GM12878 (cell line): ENCODE measurements at regions not wholly inside any gene's neighbourhood (a gene's known extent, or its start where the extent isn't known, plus 50 kb on each side); places are given as distances from the start of the nearest gene placed in this dataset.

Source experiments
- ATAC-seq: fragments of 200-7000 bp; cut with Tn5 transposase; 3 replicates; pipeline ENCODE4 v1.9.1; 2020; ENCODE audit warnings: mild to moderate bottlenecking, moderate library complexity
- BruUV-seq: library from RNA; stranded (reverse); fragments of 400-500 nt; replicated peaks from 2 replicates; lab custom pipeline; 2021; lab: Mats Ljungman, UMichigan
- CTCF ChIA-PET: fragments of 300-600 bp; sonication (Branson Sonifier 250); formaldehyde crosslinking; extraction: SDS; loops from one replicate; lab custom pipeline; 2021; ENCODE audit warnings: inconsistent platforms; lab: Yijun Ruan, JAX
- POLR2A ChIA-PET: fragments of 350-600 bp; formaldehyde crosslinking; extraction: SDS; loops from one replicate; lab custom pipeline; 2021; ENCODE audit warnings: inconsistent platforms; lab: Charles Lee
- RAD21 ChIA-PET: fragments of 300-600 bp; sonication (Branson Sonifier 250); formaldehyde crosslinking; loops from one replicate; lab custom pipeline; 2023; ENCODE audit warnings: antibody characterized with exemption; ENCODE audit not compliant: unreplicated experiment; lab: Charles Lee
- SMC1A ChIA-PET: fragments of 300-600 bp; sonication (Branson Sonifier 250); formaldehyde crosslinking; loops from one replicate; lab custom pipeline; 2023; ENCODE audit not compliant: unreplicated experiment, uncharacterized antibody; lab: Charles Lee
- DNase-seq: peaks from one replicate; pipeline ENCODE4 v3.0.0-alpha.2; 2011; ENCODE audit warnings: low read depth, low spot score
- FAIRE-seq: peaks from 3 replicates; lab custom pipeline; 2011; peaks lifted over from hg19 to GRCh38; lab: Jason Lieb, UNC
- H2AFZ ChIP-seq: 2 replicates; pipeline ENCODE4 v1.6.0; 2011; ENCODE audit warnings: low read depth, low read length, control low read depth; ENCODE audit not compliant: control insufficient read depth
- H3K27ac ChIP-seq: 2 replicates; pipeline ENCODE4 v1.5.1; 2011; ENCODE audit warnings: control low read depth; ENCODE audit not compliant: control insufficient read depth, insufficient read depth
- H3K27me3 ChIP-seq, 2 experiments: replicated peaks in 1 of 2; 2 replicates each; pipeline versions ENCODE4 v1.6.0 to v1.6.1; 2011; ENCODE audit warnings: low read length in 1 of 2; ENCODE audit not compliant: control insufficient read depth in 2 of 2, insufficient read depth in 2 of 2
- H3K36me3 ChIP-seq, 2 experiments: 2 replicates each; pipeline ENCODE4 v1.5.1; 2011; ENCODE audit warnings: low read length in 1 of 2; ENCODE audit not compliant: control insufficient read depth in 2 of 2, insufficient read depth in 2 of 2
- H3K4me1 ChIP-seq: 2 replicates; pipeline ENCODE4 v1.6.1; 2011; ENCODE audit warnings: mild to moderate bottlenecking, low read length, moderate library complexity, mixed read lengths; ENCODE audit not compliant: control insufficient read depth, insufficient read depth
- H3K4me2 ChIP-seq: 2 replicates; pipeline ENCODE4 v1.6.0; 2011; ENCODE audit warnings: control low read depth; ENCODE audit not compliant: control insufficient read depth, insufficient read depth
- H3K4me3 ChIP-seq: fragments of 200-600 bp; sonication (generic); 2 replicates; pipeline ENCODE4 v1.5.1; 2016
- H3K79me2 ChIP-seq: 2 replicates; pipeline ENCODE4 v1.6.0; 2011; ENCODE audit warnings: low read length; ENCODE audit not compliant: control insufficient read depth, insufficient read depth
- H3K9ac ChIP-seq: 2 replicates; pipeline ENCODE4 v1.8.0; 2011; ENCODE audit warnings: low read length, control low read depth, mixed read lengths; ENCODE audit not compliant: control insufficient read depth, insufficient read depth
- H3K9me3 ChIP-seq: replicated peaks from 3 replicates; pipeline ENCODE4 v1.5.1; 2011; ENCODE audit warnings: mild to moderate bottlenecking, low read length; ENCODE audit not compliant: control insufficient read depth, insufficient read depth
- H4K20me1 ChIP-seq: 2 replicates; pipeline ENCODE4 v1.6.0; 2011; ENCODE audit not compliant: control insufficient read depth, insufficient read depth
- BACH1 ChIP-seq: fragments of 450-650 bp; IDR thresholded peaks from 2 replicates; pipeline ENCODE4 v1.6.1; 2017; ENCODE audit warnings: mild to moderate bottlenecking, borderline replicate concordance
- GABPA ChIP-seq: IDR thresholded peaks from 2 replicates; pipeline ENCODE4 v1.6.1; 2014; ENCODE audit warnings: antibody characterized with exemption, low read depth, mild to moderate bottlenecking, inconsistent platforms
- KLF5 ChIP-seq: fragments of 450-650 bp; IDR thresholded peaks from 2 replicates; pipeline ENCODE4 v1.6.1; 2014; ENCODE audit warnings: mild to moderate bottlenecking; ENCODE audit not compliant: partially characterized antibody
- MYB ChIP-seq: fragments of 150-350 bp; IDR thresholded peaks from 2 replicates; pipeline ENCODE4 v1.6.1; 2014; ENCODE audit warnings: mild to moderate bottlenecking, low read depth, low read length, borderline replicate concordance
- NR2F1 ChIP-seq: fragments of 450-650 bp; conservative IDR thresholded peaks from 2 replicates; pipeline ENCODE4 v1.6.1; 2017; ENCODE audit warnings: mild to moderate bottlenecking
- SP1 ChIP-seq: IDR thresholded peaks from one replicate; pipeline ENCODE4 v1.6.1; 2011; ENCODE audit warnings: low read depth, low read length
- WGBS: methylation state at CpG from one replicate; pipeline ENCODE4 v1.1.6; 2016; ENCODE audit warnings: low lambda C conversion rate; ENCODE audit not compliant: insufficient replicate concordance, insufficient coverage; ENCODE audit errors: missing lambda C conversion rate; 5-methylcytosine and 5-hydroxymethylcytosine counted together
- in situ Hi-C: fragments of 300-500 bp; cut with MboI; formaldehyde crosslinking; loops from 9 replicates; pipeline ENCODE4 v1.14.3; 2018; ENCODE audit warnings: mixed read lengths
- intact Hi-C: fragments of 100-400 bp; cut with micrococcal nuclease; formaldehyde crosslinking; loops from one replicate; pipeline ENCODE4 v1.14.2; 2022; ENCODE audit not compliant: unreplicated experiment
- TF ChIP-seq, protein P1 (sequence below): fragments of 450-650 bp; IDR thresholded peaks from 2 replicates; pipeline ENCODE4 v1.6.1; 2017; ENCODE audit warnings: mild to moderate bottlenecking, moderate library complexity
- TF ChIP-seq, protein P2 (sequence below): IDR thresholded peaks from 2 replicates; pipeline ENCODE4 v1.6.1; 2012; ENCODE audit warnings: low read depth, low read length, improper control_type of control experiment
- TF ChIP-seq, protein P3 (sequence below): IDR thresholded peaks from 2 replicates; pipeline ENCODE4 v1.6.1; 2012; ENCODE audit warnings: low read depth, low read length, improper control_type of control experiment

DNA sequence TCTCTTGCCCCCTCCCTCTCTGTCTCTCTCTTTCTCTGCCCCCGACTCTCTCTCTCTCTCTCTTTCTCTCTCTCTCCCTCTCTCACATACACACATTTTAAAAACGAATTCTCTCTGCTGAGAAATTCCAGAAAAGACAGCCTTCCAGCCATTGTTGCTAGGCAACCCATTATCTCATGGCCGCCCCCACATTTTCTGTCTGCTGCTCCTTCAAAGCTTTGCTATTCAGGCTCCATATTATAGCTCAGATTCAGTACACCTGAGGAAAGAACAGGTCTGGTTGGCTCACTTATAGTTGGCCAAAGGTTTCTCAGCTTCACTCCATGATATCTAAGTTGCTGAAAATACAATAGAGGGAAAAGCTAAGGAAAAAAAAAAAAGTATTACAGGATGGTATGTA, 174.4 kb upstream of the RADX start:
- H4K20me1 ChIP-seq: no peaks in the 10 kb centered on the region
- CTCF ChIA-PET: no interaction called here
- TF ChIP-seq GABPA (no peak), MYB (no peak), BACH1 (no peak), KLF5 (no peak), NR2F1 (no peak), SP1 (no peak)
- TF ChIP-seq, protein P1, sequence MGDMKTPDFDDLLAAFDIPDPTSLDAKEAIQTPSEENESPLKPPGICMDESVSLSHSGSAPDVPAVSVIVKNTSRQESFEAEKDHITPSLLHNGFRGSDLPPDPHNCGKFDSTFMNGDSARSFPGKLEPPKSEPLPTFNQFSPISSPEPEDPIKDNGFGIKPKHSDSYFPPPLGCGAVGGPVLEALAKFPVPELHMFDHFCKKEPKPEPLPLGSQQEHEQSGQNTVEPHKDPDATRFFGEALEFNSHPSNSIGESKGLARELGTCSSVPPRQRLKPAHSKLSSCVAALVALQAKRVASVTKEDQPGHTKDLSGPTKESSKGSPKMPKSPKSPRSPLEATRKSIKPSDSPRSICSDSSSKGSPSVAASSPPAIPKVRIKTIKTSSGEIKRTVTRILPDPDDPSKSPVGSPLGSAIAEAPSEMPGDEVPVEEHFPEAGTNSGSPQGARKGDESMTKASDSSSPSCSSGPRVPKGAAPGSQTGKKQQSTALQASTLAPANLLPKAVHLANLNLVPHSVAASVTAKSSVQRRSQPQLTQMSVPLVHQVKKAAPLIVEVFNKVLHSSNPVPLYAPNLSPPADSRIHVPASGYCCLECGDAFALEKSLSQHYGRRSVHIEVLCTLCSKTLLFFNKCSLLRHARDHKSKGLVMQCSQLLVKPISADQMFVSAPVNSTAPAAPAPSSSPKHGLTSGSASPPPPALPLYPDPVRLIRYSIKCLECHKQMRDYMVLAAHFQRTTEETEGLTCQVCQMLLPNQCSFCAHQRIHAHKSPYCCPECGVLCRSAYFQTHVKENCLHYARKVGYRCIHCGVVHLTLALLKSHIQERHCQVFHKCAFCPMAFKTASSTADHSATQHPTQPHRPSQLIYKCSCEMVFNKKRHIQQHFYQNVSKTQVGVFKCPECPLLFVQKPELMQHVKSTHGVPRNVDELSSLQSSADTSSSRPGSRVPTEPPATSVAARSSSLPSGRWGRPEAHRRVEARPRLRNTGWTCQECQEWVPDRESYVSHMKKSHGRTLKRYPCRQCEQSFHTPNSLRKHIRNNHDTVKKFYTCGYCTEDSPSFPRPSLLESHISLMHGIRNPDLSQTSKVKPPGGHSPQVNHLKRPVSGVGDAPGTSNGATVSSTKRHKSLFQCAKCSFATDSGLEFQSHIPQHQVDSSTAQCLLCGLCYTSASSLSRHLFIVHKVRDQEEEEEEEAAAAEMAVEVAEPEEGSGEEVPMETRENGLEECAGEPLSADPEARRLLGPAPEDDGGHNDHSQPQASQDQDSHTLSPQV: no peak
- TF ChIP-seq, protein P2, sequence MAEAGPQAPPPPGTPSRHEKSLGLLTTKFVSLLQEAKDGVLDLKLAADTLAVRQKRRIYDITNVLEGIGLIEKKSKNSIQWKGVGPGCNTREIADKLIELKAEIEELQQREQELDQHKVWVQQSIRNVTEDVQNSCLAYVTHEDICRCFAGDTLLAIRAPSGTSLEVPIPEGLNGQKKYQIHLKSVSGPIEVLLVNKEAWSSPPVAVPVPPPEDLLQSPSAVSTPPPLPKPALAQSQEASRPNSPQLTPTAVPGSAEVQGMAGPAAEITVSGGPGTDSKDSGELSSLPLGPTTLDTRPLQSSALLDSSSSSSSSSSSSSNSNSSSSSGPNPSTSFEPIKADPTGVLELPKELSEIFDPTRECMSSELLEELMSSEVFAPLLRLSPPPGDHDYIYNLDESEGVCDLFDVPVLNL: no peak
- TF ChIP-seq, protein P3, sequence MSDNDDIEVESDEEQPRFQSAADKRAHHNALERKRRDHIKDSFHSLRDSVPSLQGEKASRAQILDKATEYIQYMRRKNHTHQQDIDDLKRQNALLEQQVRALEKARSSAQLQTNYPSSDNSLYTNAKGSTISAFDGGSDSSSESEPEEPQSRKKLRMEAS: no peak
- in situ Hi-C loops (no loop called here), intact Hi-C loops (no loop called here)
- no peak overlapping the region for H3K27ac ChIP-seq
- FAIRE-seq: no peak
- no peak overlapping the region for H3K4me3 ChIP-seq
- POLR2A ChIA-PET: no interaction called here
- H3K9me3 ChIP-seq: no peaks in the 10 kb centered on the region
- no peaks in the 10 kb centered on the region for H3K79me2 ChIP-seq
- no peaks in the 10 kb centered on the region for H3K27me3 ChIP-seq
- SMC1A ChIA-PET: interaction anchor here (0.8 kb wide), 1 partner anchor 9 kb away, joined by 3 read pairs; no protein-coding TSS in a partner anchor
- H3K4me1 ChIP-seq: no peaks in the 10 kb centered on the region
- no peak for DNase-seq
- RAD21 ChIA-PET: no interaction called here
- no peak overlapping the region for H3K4me2 ChIP-seq
- no peaks in the 10 kb centered on the region for H3K36me3 ChIP-seq
- H3K9ac ChIP-seq: no peak overlapping the region
- WGBS: 19% methylated on average over 3 of the region's 3 CpGs
- no TSS peak for BruUV-seq
- no peak overlapping the region for H2AFZ ChIP-seq
- no peak for ATAC-seq
